ENCODE measurements at regions not wholly inside any gene's neighbourhood (a gene's known extent, or its start where the extent isn't known, plus 50 kb on each side); places are given as distances from the start of the nearest gene placed in this dataset.

DNA sequence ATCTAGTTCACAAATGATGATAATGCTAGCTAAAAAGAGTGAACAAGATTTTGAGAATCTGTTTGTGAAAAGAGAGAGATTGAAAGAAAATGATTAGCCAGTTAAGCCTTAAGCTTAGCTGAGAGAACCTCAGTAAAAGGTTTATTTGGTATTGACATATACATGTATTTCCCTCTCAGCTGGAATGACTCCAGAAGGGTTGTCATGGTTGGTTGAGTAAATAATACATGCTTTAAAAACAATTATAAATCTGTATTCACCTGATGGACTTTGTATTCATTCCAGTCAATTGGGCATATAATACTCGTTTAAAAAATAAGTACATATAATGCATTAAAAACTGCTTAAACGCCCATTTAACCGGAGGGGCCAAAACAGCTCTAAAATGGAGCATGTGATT, 181.4 kb downstream of the GRB14 start:
- DNase-seq (ENCODE audit: insufficient read length, low spot score) (no peak), FAIRE-seq (no peak)

DNA sequence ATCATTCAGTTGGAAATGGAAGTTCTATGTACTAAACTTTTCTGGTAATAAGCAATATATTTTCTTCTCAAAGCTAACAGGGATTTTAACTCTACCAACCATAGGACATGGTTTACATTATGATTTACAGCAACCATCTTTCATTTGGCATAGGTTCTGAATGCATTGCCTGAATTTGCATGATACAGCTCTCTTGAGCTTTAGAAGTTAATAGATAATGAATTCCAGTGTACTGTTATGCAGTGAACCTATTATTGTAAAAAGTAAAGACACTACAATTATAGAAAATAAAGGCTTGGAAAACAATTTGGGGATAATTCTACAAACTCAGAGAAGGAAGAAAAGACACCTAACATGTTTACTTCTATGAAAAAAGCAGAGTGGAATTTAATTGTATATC, 182.0 kb downstream of the GRB14 start:
- DNase-seq (ENCODE audit: insufficient read length, low spot score) (no peak), FAIRE-seq (no peak)

- FAIRE-seq (no peak), DNase-seq (ENCODE audit: insufficient read length, low spot score) (no peak)
Measured at GRCh38 chr2:164438490-164439205, 182.6 kb downstream of the GRB14 start.

DNA sequence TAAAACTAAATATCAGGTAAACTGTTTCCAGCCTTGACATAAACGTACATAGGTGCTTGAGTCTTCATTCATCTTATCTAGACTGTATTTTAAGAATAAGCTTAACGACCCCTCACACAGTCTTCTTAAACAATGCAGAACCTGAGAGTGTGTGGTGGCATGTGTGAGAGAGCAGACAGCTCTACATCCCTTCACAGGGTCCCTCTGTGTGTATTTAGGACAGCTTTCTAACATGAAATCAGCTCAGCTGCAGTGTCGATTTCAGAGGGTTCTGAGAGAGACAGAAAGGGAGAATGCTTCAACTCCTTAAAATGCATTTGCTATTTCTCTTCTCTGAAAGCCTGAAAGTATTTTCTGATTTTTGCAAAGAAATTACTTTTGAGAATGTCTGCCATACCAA, 185.2 kb downstream of the GRB14 start:
- DNase-seq (ENCODE audit: insufficient read length, low spot score) (no peak), FAIRE-seq (no peak)

GRCh38 chr2:164430166-164430783, 191.0 kb downstream of the GRB14 start:
- no peak for FAIRE-seq
- peak; percentile 9 for DNase-seq (ENCODE audit: insufficient read length, low spot score)

DNA sequence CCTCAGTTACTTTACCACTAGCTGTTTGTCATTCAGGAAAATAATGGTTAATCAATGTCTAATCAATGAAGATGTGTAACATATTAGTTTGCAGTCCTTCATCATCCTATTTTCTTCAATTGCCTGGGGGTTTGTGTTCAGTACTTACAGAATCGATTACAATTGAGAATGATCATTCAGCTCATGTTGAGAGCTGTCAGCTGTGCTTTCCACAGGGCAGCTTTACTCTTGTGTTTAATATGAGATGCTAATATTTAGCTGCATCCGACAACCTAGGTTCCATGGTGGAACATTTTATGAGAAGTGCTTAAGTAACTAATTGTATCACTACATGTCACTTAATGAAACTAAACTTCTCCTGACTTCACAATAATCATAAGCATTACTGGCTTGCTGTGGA, 191.9 kb downstream of the GRB14 start:
- FAIRE-seq (no peak), DNase-seq (ENCODE audit: insufficient read length, low spot score) (no peak)

- FAIRE-seq (no peak), DNase-seq (ENCODE audit: insufficient read length, low spot score) (no peak)
Measured at GRCh38 chr2:164427111-164427510, 194.2 kb downstream of the GRB14 start.

DNA sequence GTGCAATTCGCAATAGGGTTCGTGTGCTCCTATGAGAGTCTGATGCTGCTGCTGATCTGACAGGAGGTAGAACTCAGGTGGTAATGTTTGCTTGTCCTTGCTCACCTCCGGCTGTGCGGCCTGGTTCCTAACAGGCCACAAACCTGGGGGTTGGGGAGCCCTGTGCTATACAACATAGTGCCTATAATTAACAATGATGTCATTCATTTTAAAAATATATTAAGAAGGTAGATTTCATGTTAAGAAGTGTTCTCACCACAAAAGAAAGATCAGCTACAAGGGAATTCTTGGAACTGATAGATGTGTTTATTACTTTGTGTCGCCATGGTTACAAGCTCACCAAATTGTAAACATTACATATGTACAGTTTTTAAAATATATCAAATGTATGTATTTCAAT, 200.5 kb downstream of the GRB14 start:
- no peak for FAIRE-seq
- DNase-seq (ENCODE audit: insufficient read length, low spot score), result no peak

DNA sequence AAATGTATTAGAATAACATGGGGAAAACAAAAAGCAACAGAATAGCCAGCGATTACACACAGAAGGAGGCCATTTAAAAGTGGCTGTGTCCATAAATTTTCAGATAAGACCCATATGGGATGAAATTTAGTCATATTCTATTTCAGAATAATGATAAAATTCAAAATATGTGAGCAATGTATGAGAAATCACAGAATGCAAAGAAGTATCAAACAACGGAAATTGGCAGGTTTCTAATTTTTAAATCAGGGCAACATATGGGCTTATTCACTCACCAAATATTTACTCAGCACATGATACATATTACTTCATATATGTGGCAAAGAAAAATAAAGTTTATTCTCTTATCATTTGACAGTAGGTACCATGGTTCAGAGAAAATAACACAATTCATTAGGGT, 208.5 kb downstream of the GRB14 start:
- DNase-seq (ENCODE audit: insufficient read length, low spot score) (no peak), FAIRE-seq (no peak)

DNA sequence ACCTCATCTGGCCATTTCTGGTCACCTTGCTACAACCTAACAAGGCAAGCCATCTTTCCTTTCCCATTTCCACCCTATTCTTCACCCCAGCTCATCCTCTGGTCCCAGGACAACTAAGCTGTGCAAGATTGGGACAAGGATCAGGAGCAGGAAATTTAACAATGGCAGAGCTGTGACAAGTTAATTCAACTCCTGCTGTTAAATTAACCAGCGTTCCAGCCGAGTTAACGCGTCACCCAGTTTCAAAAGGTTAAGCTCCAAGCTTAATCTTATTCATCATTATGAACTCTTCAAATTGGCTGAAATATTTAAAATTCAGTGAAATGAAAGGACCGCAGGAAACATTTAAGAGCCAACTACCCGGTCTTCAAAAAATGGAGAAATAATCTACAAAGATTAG, 231.9 kb downstream of the GRB14 start:
- no peak for FAIRE-seq
- no peak for DNase-seq (ENCODE audit: insufficient read length, low spot score)

DNA sequence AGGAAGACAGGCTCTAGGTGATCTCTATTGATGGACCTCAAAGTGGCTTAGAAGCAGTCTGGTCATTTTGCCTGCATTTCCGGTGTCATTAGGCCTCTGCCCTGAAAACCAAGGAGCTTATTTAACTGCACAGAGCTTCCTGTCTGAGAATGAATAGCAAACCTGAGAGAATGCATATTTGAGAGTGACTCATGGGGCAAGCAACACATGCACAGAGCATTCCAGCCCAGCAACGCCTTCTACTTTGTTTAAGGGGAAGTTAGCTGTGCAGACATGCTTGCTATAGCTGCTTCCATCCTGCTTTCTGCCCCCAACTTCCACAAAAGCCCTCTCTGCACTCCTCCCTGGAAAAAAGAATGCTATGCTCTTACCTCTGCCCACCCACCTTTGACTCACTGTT, 232.8 kb downstream of the GRB14 start:
- FAIRE-seq, result peak; percentile 57

GRCh38 chr2:164386231-164386630, 235.1 kb downstream of the GRB14 start:
- FAIRE-seq (no peak), DNase-seq (ENCODE audit: insufficient read length, low spot score) (no peak)

More for the DNA sequence above, 232.8 kb downstream of the GRB14 start:
- peak; percentile 51 for DNase-seq (ENCODE audit: insufficient read length, low spot score)

DNA sequence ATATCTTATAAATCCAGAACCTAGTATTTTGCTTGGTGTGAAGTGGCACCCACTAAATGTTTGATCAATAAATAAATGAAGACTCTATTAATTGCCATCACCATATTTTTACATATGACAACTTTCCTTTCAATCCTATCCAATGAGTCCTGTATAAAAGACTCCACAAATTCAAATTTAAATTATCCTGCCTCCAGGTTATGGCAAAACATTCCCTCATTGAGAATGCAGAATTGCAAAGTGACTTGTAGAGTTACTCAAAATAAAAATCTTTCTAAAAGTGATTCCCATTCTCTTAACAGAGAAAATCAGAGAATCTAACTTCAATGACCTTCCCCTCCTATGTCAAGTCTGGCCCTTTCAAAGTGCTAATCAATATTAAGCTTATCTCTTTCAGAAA, 236.8 kb downstream of the GRB14 start:
- no peak for DNase-seq (ENCODE audit: insufficient read length, low spot score)
- FAIRE-seq, result no peak

DNA sequence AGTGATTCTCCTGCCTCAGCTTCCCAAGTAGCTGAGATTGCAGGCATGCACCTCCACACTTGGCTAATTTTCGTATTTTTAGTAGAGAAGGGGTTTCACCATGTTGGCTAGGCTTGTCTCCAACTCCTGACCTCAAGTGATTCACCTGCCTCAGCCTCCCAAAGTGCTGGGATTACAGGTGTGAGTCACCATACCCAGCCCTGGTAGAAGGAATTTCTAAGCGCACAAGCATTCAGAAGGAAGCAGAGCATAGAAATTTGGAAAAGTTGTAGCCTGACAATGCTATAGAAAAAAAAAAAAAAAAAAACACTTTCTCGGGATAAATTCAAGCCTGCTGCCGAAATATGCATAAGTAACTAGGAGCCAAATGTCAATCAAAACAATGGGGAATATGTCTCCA, 249.4 kb downstream of the GRB14 start:
- FAIRE-seq (no peak), DNase-seq (ENCODE audit: insufficient read length, low spot score) (no peak)

- FAIRE-seq, result no peak
- DNase-seq (ENCODE audit: insufficient read length, low spot score), result no peak
Measured at GRCh38 chr2:164369366-164369765, 251.9 kb downstream of the GRB14 start.

DNA sequence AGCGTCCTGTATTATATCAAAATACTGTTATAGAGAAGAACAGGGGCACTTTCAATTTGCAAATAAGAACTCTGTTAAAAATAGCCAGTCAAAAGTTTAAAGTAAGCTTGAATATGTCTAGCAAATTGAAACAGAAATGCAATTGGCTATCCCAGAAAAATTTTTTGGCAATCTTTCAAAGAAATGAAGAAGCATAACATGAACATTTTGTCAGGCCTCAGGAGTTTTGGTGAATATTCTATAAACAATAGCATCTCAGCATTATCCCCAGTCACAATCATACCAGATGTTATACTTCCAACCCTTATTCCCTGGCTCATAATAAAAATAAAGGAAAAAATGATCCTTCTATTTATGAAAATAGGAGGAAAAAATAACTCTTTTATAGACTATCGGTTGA, 252.4 kb downstream of the GRB14 start:
- DNase-seq (ENCODE audit: insufficient read length, low spot score) (no peak), FAIRE-seq (no peak)

GRCh38 chr2:164363646-164364045, 257.6 kb downstream of the GRB14 start:
- no peak for DNase-seq (ENCODE audit: insufficient read length, low spot score)
- no peak for FAIRE-seq

DNA sequence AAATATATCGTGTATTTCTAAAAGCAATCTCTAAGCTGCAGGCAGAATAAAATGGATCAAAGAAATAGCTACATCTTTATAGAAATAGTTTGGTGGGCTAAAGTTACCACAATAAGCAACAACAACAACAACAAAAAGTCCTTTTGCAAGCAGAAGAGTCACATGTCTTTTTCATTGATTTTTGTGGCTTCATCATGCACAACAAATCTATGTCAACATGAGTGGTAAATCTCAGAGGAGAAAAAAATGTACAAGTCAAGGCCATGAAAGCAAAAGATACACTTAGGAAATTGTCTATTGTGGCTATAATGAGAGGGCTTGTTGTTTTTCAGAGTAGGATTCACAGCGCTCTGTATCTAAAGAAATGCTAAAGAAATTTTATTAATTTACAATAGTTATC, 269.7 kb downstream of the GRB14 start:
- DNase-seq (ENCODE audit: insufficient read length, low spot score) (no peak), FAIRE-seq (no peak)

- no peak for DNase-seq (ENCODE audit: insufficient read length, low spot score)
- no peak for FAIRE-seq
Measured at GRCh38 chr2:164335947-164336346, 285.3 kb downstream of the GRB14 start.

GRCh38 chr2:164335128-164335527, 286.2 kb downstream of the GRB14 start:
- DNase-seq (ENCODE audit: insufficient read length, low spot score) (no peak), FAIRE-seq (no peak)

DNA sequence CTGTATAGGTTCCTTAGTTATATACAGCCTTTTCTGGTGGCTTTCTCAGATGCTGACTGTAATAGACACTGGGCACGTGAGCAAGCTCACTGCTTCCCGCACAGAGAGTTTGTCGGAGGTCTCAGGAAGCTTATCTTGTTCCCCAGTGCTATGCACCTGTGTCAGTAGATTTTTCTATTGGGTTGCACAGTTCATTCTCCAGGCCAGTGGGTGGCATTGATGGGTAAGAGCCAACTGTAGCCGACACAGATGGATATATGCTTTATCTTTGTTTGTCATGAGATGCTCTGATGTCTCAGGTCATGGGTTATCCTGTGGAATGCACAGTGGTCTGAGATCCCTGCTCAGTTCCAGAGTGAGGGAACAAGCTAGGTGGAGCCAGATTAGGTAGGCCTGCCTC, 293.0 kb downstream of the GRB14 start:
- FAIRE-seq (no peak), DNase-seq (ENCODE audit: insufficient read length, low spot score) (no peak)

DNA sequence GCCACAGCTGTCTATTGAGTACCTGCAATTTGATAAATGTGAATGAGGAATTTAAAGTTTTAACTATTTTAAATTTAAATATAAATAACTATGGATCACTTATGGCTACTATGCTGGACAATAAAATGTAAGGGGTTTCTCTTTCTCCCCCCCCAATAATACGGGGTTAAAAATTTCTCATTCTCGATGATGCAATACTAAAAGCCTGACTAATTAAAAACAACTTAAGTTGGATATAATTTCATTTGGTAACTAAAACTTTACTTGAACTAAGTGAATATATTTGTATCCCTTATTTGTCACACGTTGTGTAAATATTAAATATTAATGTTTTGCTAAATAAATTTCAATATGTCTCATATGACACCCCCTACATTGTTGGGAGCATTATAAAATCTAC, 297.3 kb downstream of the GRB14 start:
- no peak for DNase-seq (ENCODE audit: insufficient read length, low spot score)
- no peak for FAIRE-seq

DNA sequence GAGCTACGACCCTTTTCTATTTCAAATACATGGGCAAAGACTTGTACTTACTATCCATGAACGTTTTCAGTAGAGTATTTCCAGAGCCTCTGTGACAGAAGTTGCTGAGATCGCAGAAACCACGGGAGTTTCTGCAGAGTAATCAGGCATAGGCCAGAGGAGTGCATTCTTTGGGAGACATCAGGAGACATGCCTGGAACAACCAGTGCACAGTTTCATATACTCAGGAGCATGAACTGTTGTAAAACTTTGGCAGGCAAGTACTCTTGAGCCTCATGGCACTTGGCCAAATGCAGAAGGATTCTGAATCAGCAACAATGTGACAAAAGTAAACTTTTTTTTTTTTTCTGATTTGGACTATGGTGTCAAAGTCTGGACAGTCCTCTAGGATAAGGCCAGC, 307.1 kb downstream of the GRB14 start:
- FAIRE-seq (no peak), DNase-seq (ENCODE audit: insufficient read length, low spot score) (no peak)

Data from HTR-8/SVneo (cell line).